ENCODE measurements at regions not wholly inside any gene's neighbourhood (a gene's known extent, or its start where the extent isn't known, plus 50 kb on each side); places are given as distances from the start of the nearest gene placed in this dataset.

DNA sequence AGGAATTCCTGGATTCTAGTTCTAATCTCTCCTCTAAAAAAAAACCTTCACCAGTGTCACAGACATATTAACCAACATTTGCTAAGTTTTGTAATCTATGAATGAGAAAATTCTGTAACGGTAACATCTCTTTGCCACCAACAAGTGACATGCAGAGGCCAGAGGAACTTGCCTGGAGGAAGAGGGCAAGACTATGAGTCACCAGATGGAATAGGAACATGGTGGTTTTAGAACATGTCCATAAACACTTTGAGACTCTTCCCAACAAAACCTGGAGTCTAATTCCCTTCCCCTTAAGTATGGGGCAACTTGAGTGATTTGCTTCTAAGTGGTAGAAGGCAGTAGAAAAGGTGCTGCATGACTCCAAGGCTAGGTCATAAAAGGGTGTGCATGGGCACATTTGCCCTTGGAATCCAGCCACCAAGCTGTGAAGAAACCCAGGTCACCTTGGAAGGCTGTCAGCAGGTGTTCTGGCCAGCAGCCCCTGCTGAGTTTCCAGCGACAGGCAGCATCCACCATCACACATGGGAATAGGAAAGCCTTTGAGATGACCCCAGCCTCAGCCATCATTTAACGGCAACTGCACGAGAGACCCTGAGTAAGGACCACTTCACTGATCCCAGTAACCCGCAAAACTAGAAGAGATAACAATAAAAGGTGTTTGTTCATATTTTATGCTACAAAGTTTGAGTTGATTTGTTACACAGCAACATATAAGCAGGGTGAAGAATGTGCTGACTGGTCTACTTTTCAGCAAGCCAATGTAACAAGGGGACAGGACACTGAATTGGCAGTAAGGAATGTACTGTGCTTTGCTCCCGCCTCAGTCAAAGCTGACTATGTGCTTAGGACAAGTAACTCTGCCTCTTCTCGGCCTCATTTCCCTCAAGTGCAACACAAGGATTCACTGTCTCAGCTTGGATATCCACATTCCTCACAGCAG, 90.6 kb downstream of the SKA1 start:
- no peak for TF ChIP-seq PRRX2 (CRISPR knock-in tag; IDR thresholded peaks at IDR 0.05)
- no peak for TF ChIP-seq SMAD3 (CRISPR knock-in tag; IDR thresholded peaks at IDR 0.05; ENCODE audit: borderline replicate concordance)
- no peak for TF ChIP-seq FOXJ3 (CRISPR knock-in tag; IDR thresholded peaks at IDR 0.05; ENCODE audit: borderline replicate concordance)
- TF ChIP-seq ZNF396 (CRISPR knock-in tag; IDR thresholded peaks at IDR 0.05; ENCODE audit: borderline replicate concordance), result no peak
- H3K27me3 Mint-ChIP-seq (ENCODE audit: low read depth), result no peaks in the 10 kb centered on the region; the same call in 1 of the 2 replicates
- H3K9me3 Mint-ChIP-seq, result peaks cover 14% of the 10 kb centered on the region
- no peak overlapping the region for H3K4me3 Mint-ChIP-seq
- no peak overlapping the region for H3K27ac Mint-ChIP-seq
- no peak for ATAC-seq
- H3K4me1 Mint-ChIP-seq, result peaks cover 2% of the 10 kb centered on the region
- CTCF ChIA-PET, result no interaction called here
- POLR2A ChIA-PET, result no interaction called here
- DNase-seq (ENCODE audit: low spot score), result no peak
- H3K36me3 Mint-ChIP-seq, result peaks cover under 1% of the 10 kb centered on the region; the same call in 1 of the 2 replicates

DNA sequence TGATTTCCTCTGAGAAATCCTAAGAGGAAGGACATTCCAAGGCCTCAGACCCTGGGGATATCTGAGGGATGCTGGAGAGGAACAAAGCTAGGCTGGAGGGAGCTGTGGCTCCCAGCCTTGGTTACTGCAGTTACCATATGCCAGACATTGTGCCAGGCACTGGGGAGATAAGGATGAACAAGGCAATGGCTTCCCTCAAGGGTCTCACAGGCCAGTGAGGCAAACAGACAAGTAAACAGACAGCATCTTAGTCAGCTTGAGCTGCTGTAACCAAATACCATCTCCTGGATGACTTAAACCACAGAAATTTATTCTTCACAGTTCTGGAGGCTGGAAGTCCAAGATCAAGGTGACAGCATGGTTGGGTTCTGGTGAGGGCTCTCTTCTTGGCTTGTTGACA, 91.8 kb downstream of the SKA1 start:
- peaks cover 8% of the 10 kb centered on the region for H3K9me3 Mint-ChIP-seq
- no peaks in the 10 kb centered on the region for H3K36me3 Mint-ChIP-seq
- TF ChIP-seq SMAD3 (CRISPR knock-in tag; IDR thresholded peaks at IDR 0.05; ENCODE audit: borderline replicate concordance) (no peak), ETV6 (CRISPR knock-in tag; IDR thresholded peaks at IDR 0.05) (no peak), MYBL2 (CRISPR knock-in tag; IDR thresholded peaks at IDR 0.05) (no peak), HMGA2 (CRISPR knock-in tag; IDR thresholded peaks at IDR 0.05) (no peak), EMX1 (CRISPR knock-in tag; IDR thresholded peaks at IDR 0.05) (no peak), ZNF317 (CRISPR knock-in tag; IDR thresholded peaks at IDR 0.05; ENCODE audit: borderline replicate concordance, low read depth) (no peak), ZNF416 (CRISPR knock-in tag; IDR thresholded peaks at IDR 0.05) (no peak), SP1 (CRISPR knock-in tag; conservative IDR thresholded peaks at IDR 0.05) (no peak), NR1H2 (CRISPR knock-in tag; IDR thresholded peaks at IDR 0.05) (no peak), ZNF396 (CRISPR knock-in tag; IDR thresholded peaks at IDR 0.05; ENCODE audit: borderline replicate concordance) (no peak), IRF2 (CRISPR knock-in tag; IDR thresholded peaks at IDR 0.05; ENCODE audit: borderline replicate concordance, low read depth) (no peak)
- TF ChIP-seq, protein P1, sequence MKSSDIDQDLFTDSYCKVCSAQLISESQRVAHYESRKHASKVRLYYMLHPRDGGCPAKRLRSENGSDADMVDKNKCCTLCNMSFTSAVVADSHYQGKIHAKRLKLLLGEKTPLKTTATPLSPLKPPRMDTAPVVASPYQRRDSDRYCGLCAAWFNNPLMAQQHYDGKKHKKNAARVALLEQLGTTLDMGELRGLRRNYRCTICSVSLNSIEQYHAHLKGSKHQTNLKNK (CRISPR knock-in tag; IDR thresholded peaks at IDR 0.05), result no peak
- TF ChIP-seq, protein P2, sequence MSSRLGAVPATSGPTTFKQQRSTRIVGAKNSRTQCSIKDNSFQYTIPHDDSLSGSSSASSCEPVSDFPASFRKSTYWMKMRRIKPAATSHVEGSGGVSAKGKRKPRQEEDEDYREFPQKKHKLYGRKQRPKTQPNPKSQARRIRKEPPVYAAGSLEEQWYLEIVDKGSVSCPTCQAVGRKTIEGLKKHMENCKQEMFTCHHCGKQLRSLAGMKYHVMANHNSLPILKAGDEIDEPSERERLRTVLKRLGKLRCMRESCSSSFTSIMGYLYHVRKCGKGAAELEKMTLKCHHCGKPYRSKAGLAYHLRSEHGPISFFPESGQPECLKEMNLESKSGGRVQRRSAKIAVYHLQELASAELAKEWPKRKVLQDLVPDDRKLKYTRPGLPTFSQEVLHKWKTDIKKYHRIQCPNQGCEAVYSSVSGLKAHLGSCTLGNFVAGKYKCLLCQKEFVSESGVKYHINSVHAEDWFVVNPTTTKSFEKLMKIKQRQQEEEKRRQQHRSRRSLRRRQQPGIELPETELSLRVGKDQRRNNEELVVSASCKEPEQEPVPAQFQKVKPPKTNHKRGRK (CRISPR knock-in tag; IDR thresholded peaks at IDR 0.05; ENCODE audit: borderline replicate concordance), result no peak
- TF ChIP-seq, protein P3, sequence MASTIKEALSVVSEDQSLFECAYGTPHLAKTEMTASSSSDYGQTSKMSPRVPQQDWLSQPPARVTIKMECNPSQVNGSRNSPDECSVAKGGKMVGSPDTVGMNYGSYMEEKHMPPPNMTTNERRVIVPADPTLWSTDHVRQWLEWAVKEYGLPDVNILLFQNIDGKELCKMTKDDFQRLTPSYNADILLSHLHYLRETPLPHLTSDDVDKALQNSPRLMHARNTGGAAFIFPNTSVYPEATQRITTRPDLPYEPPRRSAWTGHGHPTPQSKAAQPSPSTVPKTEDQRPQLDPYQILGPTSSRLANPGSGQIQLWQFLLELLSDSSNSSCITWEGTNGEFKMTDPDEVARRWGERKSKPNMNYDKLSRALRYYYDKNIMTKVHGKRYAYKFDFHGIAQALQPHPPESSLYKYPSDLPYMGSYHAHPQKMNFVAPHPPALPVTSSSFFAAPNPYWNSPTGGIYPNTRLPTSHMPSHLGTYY (CRISPR knock-in tag; IDR thresholded peaks at IDR 0.05), result no peak
- TF ChIP-seq, protein P4, sequence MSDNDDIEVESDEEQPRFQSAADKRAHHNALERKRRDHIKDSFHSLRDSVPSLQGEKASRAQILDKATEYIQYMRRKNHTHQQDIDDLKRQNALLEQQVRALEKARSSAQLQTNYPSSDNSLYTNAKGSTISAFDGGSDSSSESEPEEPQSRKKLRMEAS (CRISPR knock-in tag; IDR thresholded peaks at IDR 0.05), result no peak
- TF ChIP-seq, protein P5, sequence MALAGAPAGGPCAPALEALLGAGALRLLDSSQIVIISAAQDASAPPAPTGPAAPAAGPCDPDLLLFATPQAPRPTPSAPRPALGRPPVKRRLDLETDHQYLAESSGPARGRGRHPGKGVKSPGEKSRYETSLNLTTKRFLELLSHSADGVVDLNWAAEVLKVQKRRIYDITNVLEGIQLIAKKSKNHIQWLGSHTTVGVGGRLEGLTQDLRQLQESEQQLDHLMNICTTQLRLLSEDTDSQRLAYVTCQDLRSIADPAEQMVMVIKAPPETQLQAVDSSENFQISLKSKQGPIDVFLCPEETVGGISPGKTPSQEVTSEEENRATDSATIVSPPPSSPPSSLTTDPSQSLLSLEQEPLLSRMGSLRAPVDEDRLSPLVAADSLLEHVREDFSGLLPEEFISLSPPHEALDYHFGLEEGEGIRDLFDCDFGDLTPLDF (CRISPR knock-in tag; IDR thresholded peaks at IDR 0.05), result no peak
- TF ChIP-seq, protein P6, sequence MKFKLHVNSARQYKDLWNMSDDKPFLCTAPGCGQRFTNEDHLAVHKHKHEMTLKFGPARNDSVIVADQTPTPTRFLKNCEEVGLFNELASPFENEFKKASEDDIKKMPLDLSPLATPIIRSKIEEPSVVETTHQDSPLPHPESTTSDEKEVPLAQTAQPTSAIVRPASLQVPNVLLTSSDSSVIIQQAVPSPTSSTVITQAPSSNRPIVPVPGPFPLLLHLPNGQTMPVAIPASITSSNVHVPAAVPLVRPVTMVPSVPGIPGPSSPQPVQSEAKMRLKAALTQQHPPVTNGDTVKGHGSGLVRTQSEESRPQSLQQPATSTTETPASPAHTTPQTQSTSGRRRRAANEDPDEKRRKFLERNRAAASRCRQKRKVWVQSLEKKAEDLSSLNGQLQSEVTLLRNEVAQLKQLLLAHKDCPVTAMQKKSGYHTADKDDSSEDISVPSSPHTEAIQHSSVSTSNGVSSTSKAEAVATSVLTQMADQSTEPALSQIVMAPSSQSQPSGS (CRISPR knock-in tag; IDR thresholded peaks at IDR 0.05; ENCODE audit: borderline replicate concordance, low read depth), result no peak
- no peak overlapping the region for H3K27ac Mint-ChIP-seq
- ChIA-PET POLR2A (no interaction called here), CTCF (no interaction called here)
- no peak for DNase-seq (ENCODE audit: low spot score)
- no peaks in the 10 kb centered on the region for H3K4me1 Mint-ChIP-seq
- no peaks in the 10 kb centered on the region; the same call in 1 of the 2 replicates for H3K27me3 Mint-ChIP-seq (ENCODE audit: low read depth)
- ATAC-seq, result no peak
- H3K4me3 Mint-ChIP-seq, result no peak overlapping the region

Data from WTC11 (cell line).